ENCODE measurements at regions not wholly inside any gene's neighbourhood (a gene's known extent, or its start where the extent isn't known, plus 50 kb on each side); places are given as distances from the start of the nearest gene placed in this dataset.

- no peak for DNase-seq
These were observed 473.4 kb downstream of the BTBD3 start for GRCh38 chr20:12391099-12391498.

- DNase-seq, result no peak
These were observed 477.1 kb downstream of the BTBD3 start for GRCh38 chr20:12394786-12395185.

GRCh38 chr20:12395353-12395752, 477.7 kb downstream of the BTBD3 start:
- no peak for DNase-seq

GRCh38 chr20:12395760-12396159, 478.1 kb downstream of the BTBD3 start:
- no peak for DNase-seq

GRCh38 chr20:12399110-12399836, 481.6 kb downstream of the BTBD3 start:
- no peak for DNase-seq

GRCh38 chr20:12404941-12405340, 487.2 kb downstream of the BTBD3 start:
- DNase-seq, result no peak

GRCh38 chr20:12406978-12407377, 489.3 kb downstream of the BTBD3 start:
- no peak for DNase-seq

- no peak for DNase-seq
These were observed 491.8 kb downstream of the BTBD3 start for GRCh38 chr20:12409501-12409900.

- peak in 1 of 14 donors; percentile 26 for DNase-seq
These were observed 493.1 kb downstream of the BTBD3 start for GRCh38 chr20:12410783-12411182.

- peak in 1 of 14 donors; percentile 60 for DNase-seq
These were observed 493.7 kb downstream of the BTBD3 start for GRCh38 chr20:12411246-12411940.

- DNase-seq, result no peak
These were observed 495.4 kb downstream of the BTBD3 start for GRCh38 chr20:12413116-12413515.

- peak in 4 of 14 donors; percentile 1 to 37 (median 17) for DNase-seq
These were observed 497.0 kb downstream of the BTBD3 start for GRCh38 chr20:12414446-12415274.

GRCh38 chr20:12416281-12416680, 498.6 kb downstream of the BTBD3 start:
- DNase-seq, result no peak

GRCh38 chr20:12433724-12434123, 516.0 kb downstream of the BTBD3 start:
- DNase-seq, result no peak

GRCh38 chr20:12434672-12435071, 517.0 kb downstream of the BTBD3 start:
- DNase-seq, result no peak

- DNase-seq, result no peak
These were observed 517.6 kb downstream of the BTBD3 start for GRCh38 chr20:12435268-12435667.

GRCh38 chr20:12453711-12454110, 536.0 kb downstream of the BTBD3 start:
- no peak for DNase-seq

GRCh38 chr20:12455148-12455547, 537.5 kb downstream of the BTBD3 start:
- DNase-seq, result no peak

- no peak for DNase-seq
These were observed 540.5 kb downstream of the BTBD3 start for GRCh38 chr20:12458241-12458640.

GRCh38 chr20:12464036-12464435, 544.7 kb upstream of the SPTLC3 start:
- no peak for DNase-seq

- DNase-seq, result no peak
These were observed 541.9 kb upstream of the SPTLC3 start for GRCh38 chr20:12466915-12467314.

- no peak for DNase-seq
These were observed 541.0 kb upstream of the SPTLC3 start for GRCh38 chr20:12467758-12468157.

- no peak for DNase-seq
These were observed 526.1 kb upstream of the SPTLC3 start for GRCh38 chr20:12482661-12483060.
